ENCODE measurements at regions not wholly inside any gene's neighbourhood (a gene's known extent, or its start where the extent isn't known, plus 50 kb on each side); places are given as distances from the start of the nearest gene placed in this dataset.

DNA sequence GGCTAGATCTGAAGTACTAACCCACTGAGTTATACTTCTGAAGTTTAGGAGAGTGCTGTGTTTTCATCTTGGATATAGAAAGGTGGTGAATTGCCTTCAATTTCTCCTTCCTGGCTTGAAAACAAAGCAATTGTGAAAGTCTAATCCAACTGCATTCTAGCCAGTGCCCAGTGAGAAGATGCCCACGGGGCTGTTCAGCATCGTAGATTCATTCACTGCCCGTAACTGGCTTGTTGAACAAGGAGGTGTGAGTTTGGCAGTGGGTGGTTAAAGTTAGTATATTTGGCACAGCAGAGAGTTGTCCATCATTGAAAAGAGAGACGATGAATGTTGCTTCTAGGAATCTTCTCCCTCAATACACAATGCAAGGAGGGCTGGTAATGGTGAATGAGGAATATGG lies 82.3 kb upstream of the RND3 start:
- H3K9me3 Mint-ChIP-seq: no peaks in the 10 kb centered on the region
- no peaks in the 10 kb centered on the region for H3K27me3 Mint-ChIP-seq (ENCODE audit: low read depth)
- H3K4me3 Mint-ChIP-seq: no peak overlapping the region
- no peak for DNase-seq (ENCODE audit: low spot score in 2 of 2, unreplicated experiment in 2 of 2)
- H3K27ac Mint-ChIP-seq: peak overlapping the region; percentile 15
- H3K4me1 Mint-ChIP-seq: peaks cover 40% of the 10 kb centered on the region
- H3K36me3 Mint-ChIP-seq: no peaks in the 10 kb centered on the region
- TF ChIP-seq, protein P1, sequence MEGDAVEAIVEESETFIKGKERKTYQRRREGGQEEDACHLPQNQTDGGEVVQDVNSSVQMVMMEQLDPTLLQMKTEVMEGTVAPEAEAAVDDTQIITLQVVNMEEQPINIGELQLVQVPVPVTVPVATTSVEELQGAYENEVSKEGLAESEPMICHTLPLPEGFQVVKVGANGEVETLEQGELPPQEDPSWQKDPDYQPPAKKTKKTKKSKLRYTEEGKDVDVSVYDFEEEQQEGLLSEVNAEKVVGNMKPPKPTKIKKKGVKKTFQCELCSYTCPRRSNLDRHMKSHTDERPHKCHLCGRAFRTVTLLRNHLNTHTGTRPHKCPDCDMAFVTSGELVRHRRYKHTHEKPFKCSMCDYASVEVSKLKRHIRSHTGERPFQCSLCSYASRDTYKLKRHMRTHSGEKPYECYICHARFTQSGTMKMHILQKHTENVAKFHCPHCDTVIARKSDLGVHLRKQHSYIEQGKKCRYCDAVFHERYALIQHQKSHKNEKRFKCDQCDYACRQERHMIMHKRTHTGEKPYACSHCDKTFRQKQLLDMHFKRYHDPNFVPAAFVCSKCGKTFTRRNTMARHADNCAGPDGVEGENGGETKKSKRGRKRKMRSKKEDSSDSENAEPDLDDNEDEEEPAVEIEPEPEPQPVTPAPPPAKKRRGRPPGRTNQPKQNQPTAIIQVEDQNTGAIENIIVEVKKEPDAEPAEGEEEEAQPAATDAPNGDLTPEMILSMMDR (IDR thresholded peaks at IDR 0.05; ENCODE audit: unreplicated experiment): no peak

DNA sequence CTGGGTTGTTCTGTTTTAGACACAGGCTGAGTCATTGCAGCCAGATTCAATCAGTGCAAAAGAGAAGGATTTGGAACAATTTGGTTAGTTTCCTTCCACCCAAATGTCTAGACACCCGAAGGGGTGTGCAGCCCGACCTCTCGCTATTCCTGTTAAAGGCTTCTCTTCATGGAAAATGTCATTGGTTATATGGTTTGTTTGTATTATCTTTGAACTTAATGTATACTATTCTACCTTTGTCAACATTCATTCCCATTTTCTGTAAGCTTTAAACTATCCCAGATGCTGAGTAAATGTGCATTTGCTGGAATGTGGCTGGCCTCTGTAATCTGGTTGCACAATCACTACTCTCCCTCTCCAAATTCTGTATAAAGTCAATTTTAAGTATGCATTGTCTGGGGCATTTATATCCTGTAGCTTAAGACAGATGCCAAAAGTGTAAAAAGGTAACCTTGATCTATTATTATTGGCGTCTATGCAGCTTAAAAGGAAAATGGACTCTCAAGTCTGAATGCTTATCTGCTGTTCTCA lies 80.4 kb upstream of the RND3 start:
- Mint-ChIP-seq H3K9me3 (no peaks in the 10 kb centered on the region), H3K4me3 (no peak overlapping the region), H3K36me3 (no peaks in the 10 kb centered on the region), H3K4me1 (peaks cover 40% of the 10 kb centered on the region), H3K27me3 (ENCODE audit: low read depth) (no peaks in the 10 kb centered on the region), H3K27ac (peak overlapping the region; percentile 0)
- DNase-seq (ENCODE audit: low spot score in 2 of 2, unreplicated experiment in 2 of 2): no peak
- TF ChIP-seq, protein P1 (IDR thresholded peaks at IDR 0.05; ENCODE audit: unreplicated experiment): no peak

DNA sequence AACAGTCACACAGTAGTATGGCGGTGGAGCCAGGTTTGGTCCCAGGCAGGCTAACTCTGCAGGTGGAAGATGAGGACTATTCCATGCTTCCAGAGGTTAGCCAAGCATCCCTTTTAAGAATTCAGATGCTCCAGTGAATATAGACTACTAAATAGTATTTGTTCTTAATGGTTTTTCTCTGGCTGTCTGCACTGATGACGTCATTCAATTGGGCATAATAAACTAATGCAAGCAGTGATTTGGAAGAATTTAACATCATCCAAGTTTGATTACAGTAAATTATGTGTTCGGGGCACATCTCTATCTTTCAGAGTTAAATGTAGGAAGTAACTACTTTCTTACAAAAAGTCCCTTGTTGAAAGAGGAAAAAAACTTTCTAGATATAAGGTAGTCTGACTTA lies 78.8 kb upstream of the RND3 start:
- Mint-ChIP-seq H3K36me3 (no peaks in the 10 kb centered on the region), H3K9me3 (no peaks in the 10 kb centered on the region), H3K4me3 (no peak overlapping the region), H3K27ac (no peak overlapping the region), H3K4me1 (peaks cover 30% of the 10 kb centered on the region), H3K27me3 (ENCODE audit: low read depth) (no peaks in the 10 kb centered on the region)
- DNase-seq (ENCODE audit: low spot score in 2 of 2, unreplicated experiment in 2 of 2): no peak
- TF ChIP-seq, protein P1 (IDR thresholded peaks at IDR 0.05; ENCODE audit: unreplicated experiment): no peak

DNA sequence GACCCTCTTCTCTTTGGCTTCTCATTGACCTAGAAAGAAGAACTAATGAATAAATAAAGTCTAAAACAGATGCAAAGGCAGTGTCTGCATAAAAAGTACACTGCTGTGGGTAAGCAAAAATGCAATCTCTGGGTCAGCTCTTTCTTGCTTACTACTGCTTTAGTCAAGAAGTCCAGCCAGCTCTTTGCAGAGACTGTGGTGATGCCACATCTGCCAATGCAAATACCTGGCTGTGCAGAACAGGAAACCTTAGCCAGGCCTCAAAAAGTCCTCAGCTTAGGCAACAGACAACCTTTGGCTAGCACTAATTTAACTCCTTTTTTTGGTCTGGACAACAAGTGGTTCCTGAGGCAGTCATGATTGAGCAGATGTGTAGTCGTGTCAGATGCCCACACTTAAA lies 73.6 kb upstream of the RND3 start:
- DNase-seq (ENCODE audit: low spot score in 2 of 2, unreplicated experiment in 2 of 2): no peak
- H3K27me3 Mint-ChIP-seq (ENCODE audit: low read depth): no peaks in the 10 kb centered on the region
- no peaks in the 10 kb centered on the region for H3K36me3 Mint-ChIP-seq
- H3K4me1 Mint-ChIP-seq: no peaks in the 10 kb centered on the region
- H3K4me3 Mint-ChIP-seq: no peak overlapping the region
- H3K9me3 Mint-ChIP-seq: no peaks in the 10 kb centered on the region
- no peak overlapping the region for H3K27ac Mint-ChIP-seq
- TF ChIP-seq, protein P1 (IDR thresholded peaks at IDR 0.05; ENCODE audit: unreplicated experiment): no peak

DNA sequence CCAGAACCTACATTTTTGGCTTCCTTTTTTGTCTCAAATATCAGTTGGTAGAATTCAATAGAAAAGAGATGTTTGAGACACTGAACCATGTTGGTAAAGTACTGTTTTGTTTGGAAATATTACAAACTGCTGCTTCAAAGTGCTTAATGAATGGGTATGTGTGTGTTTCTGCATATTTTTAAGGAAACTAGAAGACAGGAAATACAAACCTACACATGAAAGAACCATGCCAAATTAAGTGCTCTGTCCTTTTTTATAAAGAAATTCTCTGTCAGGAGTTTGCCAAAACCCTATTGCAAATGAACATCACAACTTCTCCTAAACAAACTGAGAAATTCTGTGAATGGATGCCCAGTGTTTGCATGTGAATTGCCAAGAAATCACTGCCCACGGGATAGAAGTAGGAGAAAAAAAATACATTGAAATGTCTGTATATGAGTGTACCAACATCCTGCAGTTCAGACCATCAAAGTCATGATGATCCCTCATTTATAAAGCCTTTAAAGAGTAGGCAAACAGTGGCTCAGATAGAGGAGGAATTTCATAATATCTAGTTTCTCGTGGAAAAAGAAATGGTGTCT lies 69.6 kb upstream of the RND3 start:
- Mint-ChIP-seq H3K27ac (no peak overlapping the region), H3K4me1 (peaks cover 6% of the 10 kb centered on the region), H3K9me3 (no peaks in the 10 kb centered on the region), H3K27me3 (ENCODE audit: low read depth) (no peaks in the 10 kb centered on the region), H3K4me3 (no peak overlapping the region), H3K36me3 (no peaks in the 10 kb centered on the region)
- no peak for DNase-seq (ENCODE audit: low spot score in 2 of 2, unreplicated experiment in 2 of 2)
- TF ChIP-seq, protein P1 (IDR thresholded peaks at IDR 0.05; ENCODE audit: unreplicated experiment): no peak

Data from mesothelial cell of epicardium (in vitro differentiated cells).